ENCODE measurements at regions not wholly inside any gene's neighbourhood (a gene's known extent, or its start where the extent isn't known, plus 50 kb on each side); places are given as distances from the start of the nearest gene placed in this dataset.

- Histone ChIP-seq H3K9me3 (no peaks in the 10 kb centered on the region), H3K36me3 (no peaks in the 10 kb centered on the region), H3K27ac (no peak overlapping the region), H3K4me1 (no peaks in the 10 kb centered on the region), H3K27me3 (no peaks in the 10 kb centered on the region), H3K4me3 (no peak overlapping the region)
- TF ChIP-seq POLR2A (IDR thresholded peaks at IDR 0.05) (no peak), CTCF (IDR thresholded peaks at IDR 0.05) (no peak)
- no peak for DNase-seq
Observed at GRCh38 chr2:49379406-49379805, 225.1 kb upstream of the FSHR start.

GRCh38 chr2:49371128-49371701 is 216.9 kb upstream of the FSHR start:
- Histone ChIP-seq H3K27me3 (no peaks in the 10 kb centered on the region), H3K4me1 (no peaks in the 10 kb centered on the region), H3K9me3 (no peaks in the 10 kb centered on the region), H3K4me3 (no peak overlapping the region), H3K27ac (no peak overlapping the region), H3K36me3 (no peaks in the 10 kb centered on the region)
- DNase-seq: no peak
- TF ChIP-seq CTCF (IDR thresholded peaks at IDR 0.05): no peak
- TF ChIP-seq POLR2A (IDR thresholded peaks at IDR 0.05): no peak

GRCh38 chr2:49369650-49370049 is 215.3 kb upstream of the FSHR start:
- H3K4me3 ChIP-seq: no peak overlapping the region
- H3K4me1 ChIP-seq: no peaks in the 10 kb centered on the region
- DNase-seq: no peak
- TF ChIP-seq CTCF (IDR thresholded peaks at IDR 0.05) (no peak), POLR2A (IDR thresholded peaks at IDR 0.05) (no peak)
- H3K9me3 ChIP-seq: peaks cover 0 to 4% (median 0%) of the 10 kb centered on the region in 4 donors
- no peaks in the 10 kb centered on the region for H3K36me3 ChIP-seq
- H3K27ac ChIP-seq: no peak overlapping the region
- no peaks in the 10 kb centered on the region for H3K27me3 ChIP-seq

GRCh38 chr2:49369101-49369500 is 214.8 kb upstream of the FSHR start:
- TF ChIP-seq POLR2A (IDR thresholded peaks at IDR 0.05) (no peak), CTCF (IDR thresholded peaks at IDR 0.05) (no peak)
- H3K27me3 ChIP-seq: no peaks in the 10 kb centered on the region
- H3K27ac ChIP-seq: no peak overlapping the region
- no peaks in the 10 kb centered on the region for H3K4me1 ChIP-seq
- H3K9me3 ChIP-seq: peaks cover 0 to 4% (median 0%) of the 10 kb centered on the region in 4 donors
- H3K36me3 ChIP-seq: no peaks in the 10 kb centered on the region
- no peak overlapping the region for H3K4me3 ChIP-seq
- DNase-seq: no peak

DNA sequence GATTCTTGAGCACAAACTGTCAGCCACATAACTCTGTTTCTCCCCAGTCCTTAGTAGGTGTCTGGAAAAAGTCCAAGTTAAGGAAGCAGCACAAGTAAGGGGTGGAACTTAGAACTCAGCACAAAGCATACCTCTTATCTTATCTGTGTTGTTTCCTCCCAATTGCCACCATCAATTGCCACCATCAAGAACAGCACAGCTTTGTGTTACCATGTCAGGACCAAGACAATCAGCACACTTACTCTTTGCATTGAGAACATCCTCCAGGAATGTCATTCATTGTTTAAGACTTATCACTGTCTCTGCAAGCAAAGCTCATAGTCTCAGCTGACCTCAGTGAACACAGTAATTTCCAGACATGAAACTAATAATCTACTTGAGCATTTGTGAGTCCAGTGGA is 212.7 kb upstream of the FSHR start:
- no peak for TF ChIP-seq CTCF (IDR thresholded peaks at IDR 0.05)
- TF ChIP-seq POLR2A (IDR thresholded peaks at IDR 0.05): no peak
- H3K9me3 ChIP-seq: peaks cover 0 to 4% (median 0%) of the 10 kb centered on the region in 4 donors
- DNase-seq: no peak

DNA sequence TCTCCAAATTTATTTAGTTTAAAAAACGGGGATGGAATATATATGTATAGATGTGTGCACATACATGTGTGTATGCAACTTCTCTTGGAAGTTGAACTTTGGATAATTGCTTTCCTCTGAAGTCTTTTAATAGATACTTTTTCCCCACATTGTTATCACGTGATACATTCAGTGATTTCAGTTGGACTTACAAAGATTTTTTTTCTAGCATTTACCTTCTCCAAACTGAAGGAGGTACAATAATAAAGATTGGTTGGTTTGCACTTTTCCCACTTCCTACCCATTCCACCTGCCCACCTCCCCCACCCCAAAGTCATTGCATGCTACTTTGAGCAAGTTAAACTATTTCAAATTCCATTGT is 206.1 kb upstream of the FSHR start:
- Histone ChIP-seq H3K27ac (no peak overlapping the region), H3K9me3 (peaks cover 0 to 2% (median 0%) of the 10 kb centered on the region in 4 donors), H3K4me3 (no peak overlapping the region), H3K4me1 (no peaks in the 10 kb centered on the region), H3K36me3 (no peaks in the 10 kb centered on the region), H3K27me3 (no peaks in the 10 kb centered on the region)
- DNase-seq: no peak
- no peak for TF ChIP-seq POLR2A (IDR thresholded peaks at IDR 0.05)
- no peak for TF ChIP-seq CTCF (IDR thresholded peaks at IDR 0.05)

More for the DNA sequence above, 212.7 kb upstream of the FSHR start:
- Histone ChIP-seq H3K27me3 (no peaks in the 10 kb centered on the region), H3K4me3 (no peak overlapping the region), H3K27ac (no peak overlapping the region), H3K4me1 (no peaks in the 10 kb centered on the region), H3K36me3 (no peaks in the 10 kb centered on the region)
